H1 (cell line): ENCODE measurements at regions not wholly inside any gene's neighbourhood (a gene's known extent, or its start where the extent isn't known, plus 50 kb on each side); places are given as distances from the start of the nearest gene placed in this dataset.

Experiments
- CHD2 ChIP-seq: IDR thresholded peaks from 2 replicates; pipeline ENCODE4 v1.6.1; 2012; ENCODE audit warnings: low read length, improper control_type of control experiment
- EGR1 ChIP-seq: IDR thresholded peaks from 2 replicates; pipeline ENCODE4 v1.6.1; 2011; ENCODE audit warnings: low read depth, low read length, borderline replicate concordance
- HDAC2 ChIP-seq, 2 experiments: fragments of 300-600 bp in 1 of 2; sonication (generic) in 1 of 2; IDR thresholded peaks; 2 replicates each; pipeline ENCODE4 v1.6.1; 2011 to 2012; ENCODE audit warnings: low read depth in 2 of 2, low read length in 2 of 2, mild to moderate bottlenecking in 2 of 2, moderate library complexity in 2 of 2, borderline replicate concordance in 1 of 2, inconsistent platforms in 1 of 2
- NRF1 ChIP-seq: IDR thresholded peaks from 2 replicates; pipeline ENCODE4 v1.6.1; 2011; ENCODE audit warnings: mild to moderate bottlenecking, low read depth, low read length, improper control_type of control experiment
- POLR2A ChIP-seq, 2 experiments: IDR thresholded peaks; 1 replicate in 1 of 2; 2 replicates in 1 of 2; pipeline ENCODE4 v1.6.1; 2011; ENCODE audit warnings: low read depth in 2 of 2, low read length in 2 of 2, mild to moderate bottlenecking in 2 of 2; ENCODE audit errors: control extremely low read depth in 1 of 2
- RAD21 ChIP-seq, 2 experiments: IDR thresholded peaks in 1 of 2; conservative IDR thresholded peaks in 1 of 2; 2 replicates each; pipeline ENCODE4 v1.6.1; 2011; ENCODE audit warnings: low read depth in 2 of 2, low read length in 2 of 2, improper control_type of control experiment in 1 of 2, inconsistent platforms in 1 of 2, mild to moderate bottlenecking in 1 of 2, moderate library complexity in 1 of 2
- RXRA ChIP-seq: IDR thresholded peaks from 2 replicates; pipeline ENCODE4 v1.6.1; 2011; ENCODE audit warnings: low read depth, mild to moderate bottlenecking, low read length, moderate library complexity; ENCODE audit not compliant: insufficient read depth
- SP1 ChIP-seq: IDR thresholded peaks from 2 replicates; pipeline ENCODE4 v1.6.1; 2011; ENCODE audit warnings: low read depth, low read length
- SUZ12 ChIP-seq: fragments of 200-600 bp; sonication (generic); IDR thresholded peaks from 2 replicates; pipeline ENCODE4 v1.6.1; 2012; ENCODE audit warnings: mild to moderate bottlenecking, inconsistent platforms, low read length, moderate library complexity, mixed read lengths
- TF ChIP-seq, protein P1 (sequence below): fragments of 300-600 bp; sonication (generic); IDR thresholded peaks from 2 replicates; pipeline ENCODE4 v1.7.1; 2012; ENCODE audit warnings: low read length, moderate library complexity, mild to moderate bottlenecking, inconsistent platforms; ENCODE audit not compliant: insufficient replicate concordance

DNA sequence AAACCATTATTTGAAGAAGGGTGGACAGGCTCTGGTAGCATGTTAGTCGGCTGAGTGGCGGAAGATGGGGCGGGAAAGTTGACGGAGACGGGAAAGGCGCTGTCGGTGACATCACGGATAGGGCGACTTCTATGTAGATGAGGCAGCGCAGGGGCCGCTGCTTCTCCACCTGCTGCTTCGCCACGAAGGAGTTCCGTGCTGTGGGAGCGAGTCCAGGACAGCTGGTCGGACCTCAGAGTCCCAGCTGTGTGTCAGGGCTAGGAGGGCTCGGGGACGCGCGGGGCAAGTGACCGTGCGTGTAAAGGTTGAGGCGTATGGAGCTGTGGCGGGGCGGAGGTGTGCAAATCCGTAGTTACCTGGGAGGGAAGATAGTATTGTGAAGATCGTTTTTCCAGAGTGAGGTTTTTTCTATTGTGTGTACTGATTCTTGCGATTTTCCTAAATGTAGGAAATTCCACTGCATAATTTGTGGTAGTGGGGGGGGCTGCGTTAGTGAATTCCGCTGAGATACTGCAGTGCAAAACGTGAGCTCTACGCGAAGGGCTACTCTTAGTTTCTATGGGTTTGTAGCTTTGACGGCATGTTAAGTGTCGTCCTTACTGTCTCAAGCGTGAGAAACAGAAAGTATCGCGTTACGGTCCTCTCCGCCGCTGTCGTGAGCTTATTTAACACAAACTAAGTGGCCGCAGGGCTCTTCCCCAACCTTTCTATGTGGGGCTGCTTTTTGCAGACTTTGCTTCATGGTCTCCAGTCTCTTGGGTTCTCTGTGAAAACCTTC lies 111.2 kb upstream of the NBPF11 start (continued):
- TF ChIP-seq, protein P1, sequence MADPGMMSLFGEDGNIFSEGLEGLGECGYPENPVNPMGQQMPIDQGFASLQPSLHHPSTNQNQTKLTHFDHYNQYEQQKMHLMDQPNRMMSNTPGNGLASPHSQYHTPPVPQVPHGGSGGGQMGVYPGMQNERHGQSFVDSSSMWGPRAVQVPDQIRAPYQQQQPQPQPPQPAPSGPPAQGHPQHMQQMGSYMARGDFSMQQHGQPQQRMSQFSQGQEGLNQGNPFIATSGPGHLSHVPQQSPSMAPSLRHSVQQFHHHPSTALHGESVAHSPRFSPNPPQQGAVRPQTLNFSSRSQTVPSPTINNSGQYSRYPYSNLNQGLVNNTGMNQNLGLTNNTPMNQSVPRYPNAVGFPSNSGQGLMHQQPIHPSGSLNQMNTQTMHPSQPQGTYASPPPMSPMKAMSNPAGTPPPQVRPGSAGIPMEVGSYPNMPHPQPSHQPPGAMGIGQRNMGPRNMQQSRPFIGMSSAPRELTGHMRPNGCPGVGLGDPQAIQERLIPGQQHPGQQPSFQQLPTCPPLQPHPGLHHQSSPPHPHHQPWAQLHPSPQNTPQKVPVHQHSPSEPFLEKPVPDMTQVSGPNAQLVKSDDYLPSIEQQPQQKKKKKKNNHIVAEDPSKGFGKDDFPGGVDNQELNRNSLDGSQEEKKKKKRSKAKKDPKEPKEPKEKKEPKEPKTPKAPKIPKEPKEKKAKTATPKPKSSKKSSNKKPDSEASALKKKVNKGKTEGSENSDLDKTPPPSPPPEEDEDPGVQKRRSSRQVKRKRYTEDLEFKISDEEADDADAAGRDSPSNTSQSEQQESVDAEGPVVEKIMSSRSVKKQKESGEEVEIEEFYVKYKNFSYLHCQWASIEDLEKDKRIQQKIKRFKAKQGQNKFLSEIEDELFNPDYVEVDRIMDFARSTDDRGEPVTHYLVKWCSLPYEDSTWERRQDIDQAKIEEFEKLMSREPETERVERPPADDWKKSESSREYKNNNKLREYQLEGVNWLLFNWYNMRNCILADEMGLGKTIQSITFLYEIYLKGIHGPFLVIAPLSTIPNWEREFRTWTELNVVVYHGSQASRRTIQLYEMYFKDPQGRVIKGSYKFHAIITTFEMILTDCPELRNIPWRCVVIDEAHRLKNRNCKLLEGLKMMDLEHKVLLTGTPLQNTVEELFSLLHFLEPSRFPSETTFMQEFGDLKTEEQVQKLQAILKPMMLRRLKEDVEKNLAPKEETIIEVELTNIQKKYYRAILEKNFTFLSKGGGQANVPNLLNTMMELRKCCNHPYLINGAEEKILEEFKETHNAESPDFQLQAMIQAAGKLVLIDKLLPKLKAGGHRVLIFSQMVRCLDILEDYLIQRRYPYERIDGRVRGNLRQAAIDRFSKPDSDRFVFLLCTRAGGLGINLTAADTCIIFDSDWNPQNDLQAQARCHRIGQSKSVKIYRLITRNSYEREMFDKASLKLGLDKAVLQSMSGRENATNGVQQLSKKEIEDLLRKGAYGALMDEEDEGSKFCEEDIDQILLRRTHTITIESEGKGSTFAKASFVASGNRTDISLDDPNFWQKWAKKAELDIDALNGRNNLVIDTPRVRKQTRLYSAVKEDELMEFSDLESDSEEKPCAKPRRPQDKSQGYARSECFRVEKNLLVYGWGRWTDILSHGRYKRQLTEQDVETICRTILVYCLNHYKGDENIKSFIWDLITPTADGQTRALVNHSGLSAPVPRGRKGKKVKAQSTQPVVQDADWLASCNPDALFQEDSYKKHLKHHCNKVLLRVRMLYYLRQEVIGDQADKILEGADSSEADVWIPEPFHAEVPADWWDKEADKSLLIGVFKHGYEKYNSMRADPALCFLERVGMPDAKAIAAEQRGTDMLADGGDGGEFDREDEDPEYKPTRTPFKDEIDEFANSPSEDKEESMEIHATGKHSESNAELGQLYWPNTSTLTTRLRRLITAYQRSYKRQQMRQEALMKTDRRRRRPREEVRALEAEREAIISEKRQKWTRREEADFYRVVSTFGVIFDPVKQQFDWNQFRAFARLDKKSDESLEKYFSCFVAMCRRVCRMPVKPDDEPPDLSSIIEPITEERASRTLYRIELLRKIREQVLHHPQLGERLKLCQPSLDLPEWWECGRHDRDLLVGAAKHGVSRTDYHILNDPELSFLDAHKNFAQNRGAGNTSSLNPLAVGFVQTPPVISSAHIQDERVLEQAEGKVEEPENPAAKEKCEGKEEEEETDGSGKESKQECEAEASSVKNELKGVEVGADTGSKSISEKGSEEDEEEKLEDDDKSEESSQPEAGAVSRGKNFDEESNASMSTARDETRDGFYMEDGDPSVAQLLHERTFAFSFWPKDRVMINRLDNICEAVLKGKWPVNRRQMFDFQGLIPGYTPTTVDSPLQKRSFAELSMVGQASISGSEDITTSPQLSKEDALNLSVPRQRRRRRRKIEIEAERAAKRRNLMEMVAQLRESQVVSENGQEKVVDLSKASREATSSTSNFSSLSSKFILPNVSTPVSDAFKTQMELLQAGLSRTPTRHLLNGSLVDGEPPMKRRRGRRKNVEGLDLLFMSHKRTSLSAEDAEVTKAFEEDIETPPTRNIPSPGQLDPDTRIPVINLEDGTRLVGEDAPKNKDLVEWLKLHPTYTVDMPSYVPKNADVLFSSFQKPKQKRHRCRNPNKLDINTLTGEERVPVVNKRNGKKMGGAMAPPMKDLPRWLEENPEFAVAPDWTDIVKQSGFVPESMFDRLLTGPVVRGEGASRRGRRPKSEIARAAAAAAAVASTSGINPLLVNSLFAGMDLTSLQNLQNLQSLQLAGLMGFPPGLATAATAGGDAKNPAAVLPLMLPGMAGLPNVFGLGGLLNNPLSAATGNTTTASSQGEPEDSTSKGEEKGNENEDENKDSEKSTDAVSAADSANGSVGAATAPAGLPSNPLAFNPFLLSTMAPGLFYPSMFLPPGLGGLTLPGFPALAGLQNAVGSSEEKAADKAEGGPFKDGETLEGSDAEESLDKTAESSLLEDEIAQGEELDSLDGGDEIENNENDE, result peak; percentile 87
- TF ChIP-seq EGR1 (peak; percentile 89), RXRA (no peak), HDAC2 (IDR thresholded peaks at IDR 0.05; ENCODE audit: borderline replicate concordance in 1 of 2, low read depth in 2 of 2, low read length in 2 of 2) (peak; percentile 86 to 92; a peak in 3 of 4 replicates), SP1 (peak; percentile 87), NRF1 (peak; percentile 39; the same call in 1 of the 2 replicates), SUZ12 (no peak), POLR2A (IDR thresholded peaks at IDR 0.05; ENCODE audit: control extremely low read depth in 1 of 2, low read depth in 2 of 2, low read length in 2 of 2) (peak; percentile 100), CHD2 (peak; percentile 85), RAD21 (IDR thresholded peaks at IDR 0.05 in 1 of 2, conservative IDR thresholded peaks at IDR 0.05 in 1 of 2; ENCODE audit: low read depth in 2 of 2, low read length in 2 of 2) (0 out of 4 replicates have a peak, but pooled peaks have one; percentile 2 to 11)
